ENCODE measurements at regions not wholly inside any gene's neighbourhood (a gene's known extent, or its start where the extent isn't known, plus 50 kb on each side); places are given as distances from the start of the nearest gene placed in this dataset.

DNA sequence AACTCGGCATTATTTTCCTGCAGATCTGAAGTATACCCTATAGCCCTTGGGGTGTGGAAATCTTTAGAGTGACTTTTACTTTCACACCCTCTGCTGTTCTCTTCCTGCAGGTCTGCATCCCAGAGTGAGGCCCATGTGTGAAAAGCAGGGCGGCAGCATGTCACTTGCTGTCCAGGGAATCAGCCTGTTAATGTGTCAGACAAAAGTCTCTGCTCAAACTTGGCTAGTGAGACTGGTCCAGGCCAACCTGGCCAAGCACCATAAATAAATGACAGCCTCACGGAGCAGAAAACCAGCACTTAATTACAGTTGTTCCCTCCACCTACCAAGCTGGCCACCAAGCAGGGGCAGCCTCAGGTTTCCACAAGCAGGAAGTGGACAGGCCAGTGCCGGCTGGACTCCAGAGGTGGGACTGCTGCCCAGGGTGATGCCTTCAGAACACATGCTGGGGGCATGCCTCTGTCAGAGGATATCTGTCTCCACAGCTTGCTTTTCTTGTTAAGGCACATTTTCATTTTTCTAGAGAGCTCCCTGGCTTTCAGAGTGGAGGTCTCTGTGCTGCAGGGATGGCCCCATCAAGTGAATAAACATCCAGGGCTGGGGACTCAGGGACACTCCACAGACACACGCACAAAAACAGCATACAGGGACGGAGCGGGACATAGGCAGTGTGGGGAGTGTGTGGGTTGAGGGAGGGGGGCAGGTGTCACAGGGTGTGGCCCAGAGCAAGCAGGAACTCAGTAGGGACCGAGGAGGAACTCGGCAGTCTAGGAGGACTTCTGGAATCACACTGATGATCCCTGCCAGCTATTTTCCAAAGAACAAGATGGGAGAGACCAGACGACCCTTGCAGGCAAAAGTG, 243.8 kb upstream of the IRX1 start (continued):
- no peak for TF ChIP-seq KDM1A (IDR thresholded peaks at IDR 0.05; ENCODE audit: borderline replicate concordance)

DNA sequence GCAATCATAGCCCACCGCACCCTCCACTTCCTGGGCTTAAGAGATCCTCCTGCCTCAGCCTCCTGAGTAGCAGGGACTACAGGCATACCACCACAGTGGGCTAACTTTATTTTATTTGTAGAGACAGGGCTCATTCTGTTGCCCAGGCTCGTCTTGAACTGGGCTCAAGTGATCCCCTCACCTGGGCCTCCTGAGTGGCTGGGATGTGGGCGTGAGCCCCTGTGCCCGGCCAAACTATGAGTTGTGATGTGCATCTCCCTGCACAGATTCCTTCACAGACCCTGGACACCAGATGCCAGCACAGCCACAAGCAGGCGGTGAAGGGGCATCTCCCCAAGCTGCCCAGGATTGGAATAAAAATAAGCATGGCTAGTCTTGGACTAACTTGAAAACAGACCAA, 244.9 kb upstream of the IRX1 start:
- Histone ChIP-seq H3K9ac (ENCODE audit: control insufficient read depth, insufficient read depth, low read length) (no peak overlapping the region), H3K27me3 (replicated peaks in 1 of 2; ENCODE audit: control insufficient read depth in 2 of 2, insufficient read depth in 2 of 2, low read length in 1 of 2) (no peaks in the 10 kb centered on the region), H4K20me1 (ENCODE audit: control insufficient read depth, insufficient read depth) (no peaks in the 10 kb centered on the region), H3K27ac (ENCODE audit: control insufficient read depth, insufficient read depth) (no peak overlapping the region), H2AFZ (ENCODE audit: control insufficient read depth, low read depth, low read length) (no peak overlapping the region), H3K4me3 (no peak overlapping the region), H3K9me3 (replicated peaks; ENCODE audit: control insufficient read depth, insufficient read depth, low read length) (no peaks in the 10 kb centered on the region; the same call in 2 of the 3 replicates), H3K4me2 (ENCODE audit: control insufficient read depth, insufficient read depth) (no peak overlapping the region), H3K4me1 (ENCODE audit: control insufficient read depth, insufficient read depth, low read length) (no peaks in the 10 kb centered on the region), H3K79me2 (ENCODE audit: control insufficient read depth, insufficient read depth, low read length) (no peaks in the 10 kb centered on the region), H3K36me3 (ENCODE audit: control insufficient read depth in 2 of 2, insufficient read depth in 2 of 2, low read length in 1 of 2) (no peaks in the 10 kb centered on the region)
- ATAC-seq (no peak), FAIRE-seq (no peak), DNase-seq (ENCODE audit: low read depth, low spot score) (no peak)
- ChIA-PET POLR2A (no interaction called here), RAD21 (ENCODE audit: unreplicated experiment) (no interaction called here), SMC1A (ENCODE audit: uncharacterized antibody, unreplicated experiment) (no interaction called here), CTCF (no interaction called here)
- 9% methylated on average over 5 of the region's 5 CpGs for WGBS (ENCODE audit: insufficient coverage, insufficient replicate concordance, low lambda C conversion rate, missing lambda C conversion rate)
- no TSS peak for BruUV-seq (replicated peaks)
- in situ Hi-C loops (cut with MboI) = no loop called here
- intact Hi-C loops (cut with micrococcal nuclease; ENCODE audit: unreplicated experiment) = no loop called here
- TF ChIP-seq ZNF217 (IDR thresholded peaks at IDR 0.05) (no peak), POLR2A (IDR thresholded peaks at IDR 0.05; ENCODE audit: low read depth, low read length) (no peak), SREBF1 (IDR thresholded peaks at IDR 0.05; ENCODE audit: low read length) (no peak), POLR2AphosphoS5 (IDR thresholded peaks at IDR 0.05; ENCODE audit: low read length) (no peak), MTA3 (IDR thresholded peaks at IDR 0.05; ENCODE audit: borderline replicate concordance, low read length) (no peak), CREM (IDR thresholded peaks at IDR 0.05; ENCODE audit: low read depth) (no peak), NFXL1 (IDR thresholded peaks at IDR 0.05; ENCODE audit: borderline replicate concordance) (no peak), CREB1 (IDR thresholded peaks at IDR 0.05; ENCODE audit: low read depth) (no peak), SMC3 (IDR thresholded peaks at IDR 0.05; ENCODE audit: borderline replicate concordance, low read length) (no peak)
- TF ChIP-seq, protein P1, sequence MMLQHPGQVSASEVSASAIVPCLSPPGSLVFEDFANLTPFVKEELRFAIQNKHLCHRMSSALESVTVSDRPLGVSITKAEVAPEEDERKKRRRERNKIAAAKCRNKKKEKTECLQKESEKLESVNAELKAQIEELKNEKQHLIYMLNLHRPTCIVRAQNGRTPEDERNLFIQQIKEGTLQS (IDR thresholded peaks at IDR 0.05; ENCODE audit: borderline replicate concordance, extremely low read depth, low read depth, low read length) = no peak
- TF ChIP-seq, protein P2, sequence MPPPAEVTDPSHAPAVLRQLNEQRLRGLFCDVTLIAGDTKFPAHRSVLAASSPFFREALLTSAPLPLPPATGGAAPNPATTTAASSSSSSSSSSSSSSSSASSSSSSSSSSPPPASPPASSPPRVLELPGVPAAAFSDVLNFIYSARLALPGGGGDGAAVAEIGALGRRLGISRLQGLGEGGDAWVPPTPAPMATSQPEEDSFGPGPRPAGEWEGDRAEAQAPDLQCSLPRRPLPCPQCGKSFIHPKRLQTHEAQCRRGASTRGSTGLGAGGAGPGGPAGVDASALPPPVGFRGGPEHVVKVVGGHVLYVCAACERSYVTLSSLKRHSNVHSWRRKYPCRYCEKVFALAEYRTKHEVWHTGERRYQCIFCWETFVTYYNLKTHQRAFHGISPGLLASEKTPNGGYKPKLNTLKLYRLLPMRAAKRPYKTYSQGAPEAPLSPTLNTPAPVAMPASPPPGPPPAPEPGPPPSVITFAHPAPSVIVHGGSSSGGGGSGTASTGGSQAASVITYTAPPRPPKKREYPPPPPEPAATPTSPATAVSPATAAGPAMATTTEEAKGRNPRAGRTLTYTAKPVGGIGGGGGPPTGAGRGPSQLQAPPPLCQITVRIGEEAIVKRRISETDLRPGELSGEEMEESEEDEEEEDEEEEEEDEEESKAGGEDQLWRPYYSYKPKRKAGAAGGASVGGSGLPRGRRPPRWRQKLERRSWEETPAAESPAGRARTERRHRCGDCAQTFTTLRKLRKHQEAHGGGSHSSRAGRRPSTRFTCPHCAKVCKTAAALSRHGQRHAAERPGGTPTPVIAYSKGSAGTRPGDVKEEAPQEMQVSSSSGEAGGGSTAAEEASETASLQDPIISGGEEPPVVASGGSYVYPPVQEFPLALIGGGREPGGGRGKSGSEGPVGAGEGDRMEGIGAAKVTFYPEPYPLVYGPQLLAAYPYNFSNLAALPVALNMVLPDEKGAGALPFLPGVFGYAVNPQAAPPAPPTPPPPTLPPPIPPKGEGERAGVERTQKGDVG (CRISPR knock-in tag; IDR thresholded peaks at IDR 0.05) = no peak
